Activated CD8-positive, alpha-beta T cell treated with anti-CD3 and anti-CD28 coated beads for 36 hours (primary cell): ENCODE measurements at regions not wholly inside any gene's neighbourhood (a gene's known extent, or its start where the extent isn't known, plus 50 kb on each side); places are given as distances from the start of the nearest gene placed in this dataset.

Experiments
- ATAC-seq: fragments of 200-7000 bp; cut with Tn5 transposase; one replicate; pipeline ENCODE4 v1.10.0; 2021; ENCODE audit warnings: mild to moderate bottlenecking, moderate library complexity
- CTCF ChIA-PET: fragments of 350-600 bp; sonication (Branson Sonifier 250); formaldehyde crosslinking; loops from one replicate; lab custom pipeline; 2021; ENCODE audit warnings: antibody characterized with exemption; lab: Charles Lee
- POLR2A ChIA-PET: fragments of 350-600 bp; sonication (Branson Sonifier 250); formaldehyde crosslinking; loops from one replicate; lab custom pipeline; 2021; ENCODE audit warnings: antibody characterized with exemption; lab: Charles Lee
- DNase-seq: peaks from one replicate; pipeline ENCODE4 v3.0.0-alpha.2; 2020
- H3K27ac Mint-ChIP-seq: one replicate; pipeline ENCODE4 v1.8.0; 2021; ENCODE audit warnings: mild to moderate bottlenecking, mixed read lengths
- H3K27me3 Mint-ChIP-seq: one replicate; pipeline ENCODE4 v1.8.0; 2021; ENCODE audit warnings: mixed read lengths
- H3K36me3 Mint-ChIP-seq: one replicate; pipeline ENCODE4 v1.8.0; 2021; ENCODE audit warnings: low read depth, mixed read lengths
- H3K4me1 Mint-ChIP-seq: one replicate; pipeline ENCODE4 v1.8.0; 2021; ENCODE audit warnings: low read depth, mixed read lengths
- H3K4me3 Mint-ChIP-seq: one replicate; pipeline ENCODE4 v1.8.0; 2021; ENCODE audit warnings: mild to moderate bottlenecking, moderate library complexity, mixed read lengths
- H3K9me3 Mint-ChIP-seq: one replicate; pipeline ENCODE4 v1.8.0; 2021; ENCODE audit warnings: mixed read lengths
- intact Hi-C: fragments of 100-400 bp; cut with micrococcal nuclease; formaldehyde crosslinking; loops from one replicate; pipeline ENCODE4 v1.10.0; 2022
- TF ChIP-seq, protein P1 (sequence below): fragments of 200-600 bp; IDR thresholded peaks from one replicate; pipeline ENCODE4 v1.8.0; 2022; ENCODE audit warnings: antibody characterized with exemption, mild to moderate bottlenecking

GRCh38 chr19:13576726-13577125 is 70.4 kb upstream of the CACNA1A start:
- H3K4me3 Mint-ChIP-seq = no peak overlapping the region
- no peaks in the 10 kb centered on the region for H3K36me3 Mint-ChIP-seq
- no peaks in the 10 kb centered on the region for H3K4me1 Mint-ChIP-seq
- CTCF ChIA-PET = interaction anchor here (1.6 to 2.0 kb wide), 2 partner anchors 13 kb away, joined by 5 to 12 read pairs; no protein-coding TSS in a partner anchor
- no peak overlapping the region for H3K27ac Mint-ChIP-seq
- ATAC-seq (no peak), DNase-seq (no peak)
- H3K9me3 Mint-ChIP-seq = peaks cover 8% of the 10 kb centered on the region
- TF ChIP-seq, protein P1, sequence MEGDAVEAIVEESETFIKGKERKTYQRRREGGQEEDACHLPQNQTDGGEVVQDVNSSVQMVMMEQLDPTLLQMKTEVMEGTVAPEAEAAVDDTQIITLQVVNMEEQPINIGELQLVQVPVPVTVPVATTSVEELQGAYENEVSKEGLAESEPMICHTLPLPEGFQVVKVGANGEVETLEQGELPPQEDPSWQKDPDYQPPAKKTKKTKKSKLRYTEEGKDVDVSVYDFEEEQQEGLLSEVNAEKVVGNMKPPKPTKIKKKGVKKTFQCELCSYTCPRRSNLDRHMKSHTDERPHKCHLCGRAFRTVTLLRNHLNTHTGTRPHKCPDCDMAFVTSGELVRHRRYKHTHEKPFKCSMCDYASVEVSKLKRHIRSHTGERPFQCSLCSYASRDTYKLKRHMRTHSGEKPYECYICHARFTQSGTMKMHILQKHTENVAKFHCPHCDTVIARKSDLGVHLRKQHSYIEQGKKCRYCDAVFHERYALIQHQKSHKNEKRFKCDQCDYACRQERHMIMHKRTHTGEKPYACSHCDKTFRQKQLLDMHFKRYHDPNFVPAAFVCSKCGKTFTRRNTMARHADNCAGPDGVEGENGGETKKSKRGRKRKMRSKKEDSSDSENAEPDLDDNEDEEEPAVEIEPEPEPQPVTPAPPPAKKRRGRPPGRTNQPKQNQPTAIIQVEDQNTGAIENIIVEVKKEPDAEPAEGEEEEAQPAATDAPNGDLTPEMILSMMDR = no peak
- POLR2A ChIA-PET = no interaction called here
- H3K27me3 Mint-ChIP-seq = peaks cover 10% of the 10 kb centered on the region
- intact Hi-C loops = no loop called here

DNA sequence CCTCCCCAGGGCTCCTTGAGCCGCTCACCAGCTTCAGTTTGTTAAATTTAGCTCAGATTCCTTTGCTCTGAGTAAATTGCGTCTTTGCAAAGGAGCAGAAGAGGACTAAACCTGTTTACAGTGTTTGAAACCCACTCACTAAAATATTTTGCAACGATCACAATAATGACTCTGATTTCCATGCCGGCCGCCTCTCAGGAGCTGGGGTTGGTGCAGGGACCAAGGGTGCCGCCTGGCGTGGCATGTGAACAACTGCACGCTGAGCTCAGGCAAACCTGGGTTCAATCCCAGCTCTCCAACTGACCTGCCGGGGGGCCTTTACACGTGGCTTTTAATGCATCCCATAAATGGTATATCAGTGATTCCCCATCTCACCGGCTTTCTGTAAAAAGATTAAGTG is 68.7 kb upstream of the CACNA1A start:
- no peaks in the 10 kb centered on the region for H3K4me1 Mint-ChIP-seq
- peaks cover 8% of the 10 kb centered on the region for H3K9me3 Mint-ChIP-seq
- TF ChIP-seq, protein P1 = no peak
- no peak overlapping the region for H3K4me3 Mint-ChIP-seq
- DNase-seq (no peak), ATAC-seq (no peak)
- H3K27ac Mint-ChIP-seq = no peak overlapping the region
- no peaks in the 10 kb centered on the region for H3K36me3 Mint-ChIP-seq
- H3K27me3 Mint-ChIP-seq = peaks cover 13% of the 10 kb centered on the region
- CTCF ChIA-PET = interaction anchor here (1.6 to 2.4 kb wide), 2 partner anchors 15 to 299 kb away, joined by 5 to 7 read pairs; no protein-coding TSS in a partner anchor
- POLR2A ChIA-PET = no interaction called here
- intact Hi-C loops = no loop called here

DNA sequence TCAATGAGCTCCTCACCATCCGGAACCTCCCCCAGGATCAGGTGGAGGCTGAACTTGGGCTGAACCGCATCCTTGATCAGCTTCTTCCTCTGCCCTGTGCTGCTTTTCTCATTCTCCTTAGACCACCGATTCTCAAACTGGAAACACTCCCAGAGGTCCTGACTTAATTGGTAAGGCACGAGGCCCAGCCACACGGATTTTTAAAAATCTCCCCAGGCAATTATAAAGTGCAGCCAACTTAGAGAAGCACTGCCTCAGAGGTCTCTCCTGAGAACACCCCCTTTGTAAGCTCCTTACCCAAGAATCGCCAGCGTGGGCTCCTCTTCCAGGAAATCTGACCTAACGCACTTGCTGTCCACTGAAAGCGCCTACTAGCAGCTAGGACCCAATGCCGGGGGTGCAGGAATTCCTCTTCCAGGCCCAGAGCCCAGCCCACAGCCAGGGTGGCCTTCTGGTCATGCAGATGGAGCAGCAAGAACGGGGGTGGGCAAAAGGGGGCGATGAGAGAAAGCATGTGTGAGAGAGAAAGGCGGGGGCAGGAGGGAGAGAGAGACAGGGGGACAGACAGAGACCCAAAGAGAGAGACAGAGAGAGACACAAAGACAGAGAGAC is 66.9 kb upstream of the CACNA1A start:
- H3K27me3 Mint-ChIP-seq = peaks cover 10% of the 10 kb centered on the region
- peaks cover 8% of the 10 kb centered on the region for H3K9me3 Mint-ChIP-seq
- no peak overlapping the region for H3K4me3 Mint-ChIP-seq
- no peaks in the 10 kb centered on the region for H3K4me1 Mint-ChIP-seq
- H3K27ac Mint-ChIP-seq = no peak overlapping the region
- H3K36me3 Mint-ChIP-seq = no peaks in the 10 kb centered on the region
- intact Hi-C loops = no loop called here
- TF ChIP-seq, protein P1 = no peak
- DNase-seq = no peak
- CTCF ChIA-PET = interaction anchor here (1.4 kb wide), 1 partner anchor 16 kb away, joined by 5 read pairs; no protein-coding TSS in a partner anchor
- no peak for ATAC-seq
- POLR2A ChIA-PET = interaction anchor here (0.5 kb wide), 1 partner anchor 655 kb away, joined by 4 read pairs; no protein-coding TSS in a partner anchor

GRCh38 chr19:13561461-13561860 is 55.2 kb upstream of the CACNA1A start:
- ChIA-PET POLR2A (no interaction called here), CTCF (interaction anchor here (1.5 kb wide), 1 partner anchor 24 kb away, joined by 4 read pairs; no protein-coding TSS in a partner anchor)
- no peaks in the 10 kb centered on the region for H3K36me3 Mint-ChIP-seq
- H3K27me3 Mint-ChIP-seq = peaks cover 7% of the 10 kb centered on the region
- ATAC-seq = no peak
- no peaks in the 10 kb centered on the region for H3K9me3 Mint-ChIP-seq
- TF ChIP-seq, protein P1 = no peak
- DNase-seq = no peak
- no peak overlapping the region for H3K4me3 Mint-ChIP-seq
- no peak overlapping the region for H3K27ac Mint-ChIP-seq
- no peaks in the 10 kb centered on the region for H3K4me1 Mint-ChIP-seq
- intact Hi-C loops = no loop called here

DNA sequence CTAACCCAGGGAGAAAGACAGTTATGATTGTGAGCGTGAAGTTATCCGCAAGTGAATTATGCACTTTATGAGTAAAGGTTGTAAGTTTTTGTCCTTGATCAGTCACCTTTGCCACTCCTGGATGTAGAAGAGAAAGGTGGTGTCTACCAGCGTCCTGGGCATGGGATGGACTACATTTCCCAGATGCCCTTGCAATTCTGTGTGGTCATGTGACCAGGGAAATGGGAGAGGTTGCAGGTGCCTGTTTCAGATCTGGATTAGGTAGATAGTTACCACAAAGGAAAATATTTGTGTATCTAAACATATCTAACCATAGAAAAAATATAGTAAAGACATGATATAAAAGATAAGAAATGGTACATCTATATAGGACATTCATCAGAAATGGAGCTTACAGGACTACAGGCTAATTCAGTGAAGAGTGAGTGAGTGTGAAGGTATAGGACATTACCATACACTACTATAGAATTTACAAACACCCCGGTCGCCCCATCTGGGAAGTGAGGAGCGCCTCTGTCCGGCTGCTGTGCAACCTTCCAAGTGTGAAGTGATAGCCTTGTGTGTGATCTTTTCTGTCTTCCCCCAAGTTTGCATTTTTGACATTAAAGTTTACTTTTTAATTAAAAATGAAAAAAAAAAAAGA is 51.6 kb upstream of the CACNA1A start:
- ATAC-seq = no peak
- no peaks in the 10 kb centered on the region for H3K9me3 Mint-ChIP-seq
- TF ChIP-seq, protein P1 = no peak
- H3K27ac Mint-ChIP-seq = no peak overlapping the region
- no peaks in the 10 kb centered on the region for H3K4me1 Mint-ChIP-seq
- H3K27me3 Mint-ChIP-seq = peaks cover 16% of the 10 kb centered on the region
- ChIA-PET POLR2A (no interaction called here), CTCF (no interaction called here)
- intact Hi-C loops = no loop called here
- H3K4me3 Mint-ChIP-seq = no peak overlapping the region
- DNase-seq = peak; percentile 11
- no peaks in the 10 kb centered on the region for H3K36me3 Mint-ChIP-seq
